ENCODE measurements at regions not wholly inside any gene's neighbourhood (a gene's known extent, or its start where the extent isn't known, plus 50 kb on each side); places are given as distances from the start of the nearest gene placed in this dataset.
"Not testable (repeated sequence)": the region's sequence is repeated elsewhere in the genome, so short reads cannot be mapped to it uniquely, and the experiment has no call there.

DNA sequence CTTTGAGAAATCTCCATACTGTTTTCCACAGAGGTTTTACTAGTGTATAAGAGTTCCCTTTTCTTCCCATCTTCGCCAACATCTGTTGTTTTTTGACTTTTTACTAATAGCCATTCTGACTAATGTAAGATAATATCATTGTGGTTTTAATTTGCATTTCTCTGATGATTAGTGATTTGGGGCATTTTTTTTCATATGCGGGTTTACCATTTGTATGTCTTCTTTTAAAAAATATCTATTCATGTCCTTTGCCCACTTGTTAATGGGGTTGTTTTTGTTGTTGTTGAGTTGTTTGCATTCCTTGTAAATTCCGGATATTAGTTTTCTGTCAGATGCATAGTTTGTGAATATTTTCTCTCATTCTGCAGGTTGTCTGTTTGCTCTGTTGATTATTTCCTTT, 167.1 kb downstream of the PRL start:
- DNase-seq, result no peak

DNA sequence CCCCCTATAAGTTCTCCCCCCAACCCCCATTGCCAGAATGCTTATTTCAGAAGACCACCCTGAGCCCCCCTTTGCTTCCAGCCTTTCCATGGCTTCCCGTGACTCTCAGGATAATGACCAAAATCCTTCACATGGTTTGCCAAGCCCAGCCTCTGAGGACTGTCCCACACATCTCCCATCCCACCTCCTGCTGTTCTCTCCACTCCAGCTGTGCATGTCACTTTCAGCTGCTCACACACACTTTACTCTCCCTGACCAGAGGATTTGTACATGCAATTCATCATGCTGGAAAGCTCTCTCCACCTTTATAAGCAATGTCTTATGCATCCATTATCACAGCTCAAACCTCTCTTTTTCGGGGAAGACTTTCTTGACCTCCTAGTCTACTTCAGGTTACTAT, 164.2 kb downstream of the PRL start:
- DNase-seq, result no peak

DNA sequence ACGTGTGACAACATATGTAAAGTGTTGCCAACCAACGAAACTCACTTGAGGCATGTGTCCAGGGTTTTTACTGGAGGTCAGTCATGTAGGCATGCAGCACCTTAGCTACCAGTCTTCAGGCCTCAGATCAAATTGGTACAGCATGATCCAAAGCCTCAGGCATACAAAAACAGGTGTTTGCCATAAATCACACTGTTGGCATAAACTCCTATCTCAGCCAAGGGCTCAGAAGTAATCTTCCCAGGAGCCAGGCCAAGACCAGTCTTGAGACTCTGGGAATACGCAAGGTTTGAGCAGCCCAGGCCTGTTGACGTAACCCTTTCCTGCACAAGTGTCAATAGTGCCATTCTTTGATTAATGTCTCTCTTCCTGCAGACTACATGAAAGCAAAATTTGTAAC, 163.5 kb downstream of the PRL start:
- no peak for DNase-seq

DNA sequence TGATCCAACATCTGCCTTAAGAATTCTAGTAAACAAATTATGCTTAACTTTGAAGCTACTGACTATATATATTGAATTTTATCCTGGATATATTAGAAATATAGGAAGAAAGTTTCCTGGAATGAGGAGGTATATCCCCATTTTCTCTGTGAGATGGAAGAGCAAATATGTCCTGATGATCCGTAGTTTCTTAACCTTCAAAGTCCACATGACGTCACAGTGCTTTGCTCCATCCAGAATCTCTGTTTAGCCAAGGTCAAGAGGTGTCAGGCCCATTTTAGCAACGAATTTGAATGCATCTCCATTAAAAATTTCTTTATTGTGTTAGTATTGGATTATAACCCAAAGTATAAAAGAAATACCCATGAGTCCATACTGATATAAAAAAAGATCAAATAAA, 162.5 kb downstream of the PRL start:
- no peak for DNase-seq

DNA sequence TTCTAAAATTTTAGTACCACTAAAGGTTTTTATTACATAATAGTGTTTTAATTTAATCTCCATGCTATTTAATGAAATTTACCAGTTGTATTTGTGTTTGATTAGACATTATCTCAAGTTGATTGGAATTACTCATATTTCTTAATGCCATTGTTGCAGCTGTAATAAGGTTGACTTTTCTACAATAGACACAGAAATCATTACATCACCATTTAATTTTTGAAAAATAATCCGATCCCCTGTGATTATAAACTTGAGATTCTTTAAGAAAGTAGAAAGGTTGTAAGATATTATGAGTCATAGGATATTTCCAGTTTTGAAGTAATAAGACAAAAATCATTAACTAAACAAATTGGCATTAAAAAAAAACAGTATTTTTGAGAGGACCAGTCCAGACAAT, 161.4 kb downstream of the PRL start:
- DNase-seq, result no peak

DNA sequence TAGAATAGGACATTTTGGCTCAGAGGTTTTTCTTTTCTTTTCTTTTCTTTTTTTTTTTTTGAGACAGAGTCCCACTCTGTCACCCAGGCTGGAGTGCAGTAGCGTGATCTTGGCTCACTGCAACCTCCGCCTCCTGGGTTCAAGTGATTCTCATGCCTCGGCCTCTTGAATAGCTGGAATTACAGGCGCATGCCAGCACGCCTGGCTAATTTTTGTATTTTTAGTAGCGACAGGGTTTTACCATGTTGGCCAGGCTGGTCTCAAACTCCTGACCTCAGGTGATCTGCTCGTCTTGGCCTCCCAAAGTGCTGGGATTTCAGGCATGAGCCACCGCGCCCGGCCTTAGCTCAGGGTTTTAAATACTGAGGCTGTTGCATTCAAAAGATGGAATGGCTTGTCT, 156.1 kb downstream of the PRL start:
- DNase-seq, result not testable (repeated sequence)

DNA sequence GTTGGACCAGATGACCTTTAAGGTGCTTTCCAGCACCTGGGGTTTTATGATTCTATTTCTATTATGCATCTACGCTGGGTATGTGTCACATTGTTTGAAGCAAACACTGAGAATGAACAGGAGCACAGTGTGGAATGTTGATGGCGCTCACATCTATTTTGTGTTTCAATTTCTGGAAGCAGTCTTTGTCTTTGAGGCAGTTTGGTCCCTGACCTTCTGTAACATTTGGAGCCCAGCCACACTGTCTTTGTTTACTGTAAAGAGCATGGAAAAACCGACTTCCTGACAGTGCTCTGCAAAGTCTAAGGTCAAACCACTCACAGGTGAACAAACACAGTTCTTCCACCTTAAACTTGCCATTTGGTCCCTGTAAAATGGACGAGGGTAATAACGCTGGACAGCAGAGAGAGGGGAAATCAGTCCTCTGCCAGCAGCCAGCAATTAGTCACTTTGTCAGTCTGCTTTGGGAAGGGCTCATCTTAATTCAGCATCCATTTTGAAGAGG, 155.5 kb downstream of the PRL start:
- no peak for DNase-seq

DNA sequence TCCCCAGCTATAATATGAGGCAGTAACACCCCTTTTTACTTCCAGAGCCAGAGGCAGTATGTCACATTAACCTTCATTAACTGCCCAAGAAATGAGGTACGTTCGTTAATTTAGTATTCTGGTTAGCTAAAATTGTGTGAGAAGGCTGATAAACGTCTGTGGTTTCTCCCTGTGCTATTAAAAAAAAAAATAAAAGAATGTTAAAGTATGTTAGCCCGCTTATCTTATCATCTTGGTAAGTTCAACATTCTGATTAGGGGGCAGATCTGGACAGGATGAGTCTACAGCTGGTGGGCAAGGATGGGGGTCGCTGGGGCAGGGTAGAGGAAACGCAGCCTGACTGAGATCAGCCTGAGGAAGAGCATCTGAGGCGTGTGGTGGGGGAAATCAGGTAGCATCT, 154.0 kb downstream of the PRL start:
- DNase-seq, result no peak

DNA sequence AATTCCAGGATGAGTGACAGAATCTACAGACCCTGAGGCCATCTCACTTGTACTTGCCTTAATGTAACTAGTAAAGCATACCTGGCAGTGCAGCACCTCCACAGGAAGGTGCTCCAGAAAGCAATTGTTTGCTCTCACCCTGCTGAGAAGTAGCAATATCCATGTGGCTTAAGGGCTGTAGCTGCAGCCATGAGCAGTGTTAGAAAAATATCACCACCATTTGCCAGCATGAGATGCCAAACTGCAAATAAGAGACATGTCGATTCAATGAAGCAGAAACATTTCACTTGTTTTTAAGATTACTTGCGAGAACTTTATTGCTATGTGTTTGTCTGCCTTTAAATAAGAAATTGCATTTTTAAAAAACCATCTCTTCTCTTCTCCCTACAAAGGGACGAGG, 151.5 kb downstream of the PRL start:
- no peak for DNase-seq

DNA sequence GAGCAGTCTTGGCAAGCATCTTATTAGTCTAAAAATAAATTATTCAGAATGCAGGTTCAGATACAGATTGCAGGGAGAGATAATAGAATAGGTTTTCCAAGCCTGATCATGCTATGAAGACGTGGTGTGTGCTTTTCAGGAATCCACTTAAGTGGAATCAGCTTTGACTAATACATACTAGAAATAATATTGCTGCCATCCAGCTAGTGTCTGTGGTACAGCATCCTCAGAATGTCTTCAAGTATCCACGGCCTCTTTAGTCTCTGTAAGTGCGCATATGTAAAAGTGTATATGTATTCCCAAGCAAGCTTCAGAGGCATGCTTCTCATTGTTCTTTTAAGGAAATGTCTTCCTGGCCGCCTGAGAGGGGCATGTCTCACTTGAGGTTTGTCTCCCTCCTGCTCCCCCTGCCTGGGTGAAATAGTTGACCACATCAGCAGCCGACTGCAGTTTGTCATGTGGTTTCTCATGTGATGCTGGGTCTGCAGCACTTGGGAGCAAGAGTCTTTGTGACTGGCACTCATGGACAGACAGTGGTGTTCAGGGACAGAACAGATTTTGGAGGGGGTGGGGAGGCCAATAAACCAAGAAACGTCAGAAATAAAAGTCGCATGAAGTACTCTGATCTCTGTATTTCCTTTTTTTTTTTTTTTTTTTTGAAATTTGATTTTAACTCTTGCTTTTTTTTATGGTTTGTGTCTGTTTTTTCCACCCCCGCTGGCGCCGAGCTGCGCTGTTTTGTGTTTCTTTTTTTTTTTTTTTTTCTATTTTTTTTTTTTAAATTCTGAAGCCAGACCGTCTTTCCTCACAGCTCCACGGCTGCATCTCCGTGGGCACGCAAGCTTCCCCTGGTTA, 150.8 kb downstream of the PRL start:
- DNase-seq, result no peak

DNA sequence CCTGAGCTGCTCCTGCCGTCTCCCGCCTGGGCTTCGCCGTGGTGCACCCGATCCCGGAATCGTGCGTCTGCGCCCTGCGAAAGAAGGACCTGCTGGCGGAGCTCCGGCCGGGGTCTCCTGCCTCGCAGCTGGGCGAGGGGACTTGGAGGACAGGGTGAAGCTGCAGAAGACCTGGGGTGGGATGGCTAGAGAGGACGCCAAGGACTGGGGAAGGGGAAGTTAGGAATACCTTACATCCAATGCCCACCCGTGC, 150.2 kb downstream of the PRL start:
- no peak for DNase-seq

DNA sequence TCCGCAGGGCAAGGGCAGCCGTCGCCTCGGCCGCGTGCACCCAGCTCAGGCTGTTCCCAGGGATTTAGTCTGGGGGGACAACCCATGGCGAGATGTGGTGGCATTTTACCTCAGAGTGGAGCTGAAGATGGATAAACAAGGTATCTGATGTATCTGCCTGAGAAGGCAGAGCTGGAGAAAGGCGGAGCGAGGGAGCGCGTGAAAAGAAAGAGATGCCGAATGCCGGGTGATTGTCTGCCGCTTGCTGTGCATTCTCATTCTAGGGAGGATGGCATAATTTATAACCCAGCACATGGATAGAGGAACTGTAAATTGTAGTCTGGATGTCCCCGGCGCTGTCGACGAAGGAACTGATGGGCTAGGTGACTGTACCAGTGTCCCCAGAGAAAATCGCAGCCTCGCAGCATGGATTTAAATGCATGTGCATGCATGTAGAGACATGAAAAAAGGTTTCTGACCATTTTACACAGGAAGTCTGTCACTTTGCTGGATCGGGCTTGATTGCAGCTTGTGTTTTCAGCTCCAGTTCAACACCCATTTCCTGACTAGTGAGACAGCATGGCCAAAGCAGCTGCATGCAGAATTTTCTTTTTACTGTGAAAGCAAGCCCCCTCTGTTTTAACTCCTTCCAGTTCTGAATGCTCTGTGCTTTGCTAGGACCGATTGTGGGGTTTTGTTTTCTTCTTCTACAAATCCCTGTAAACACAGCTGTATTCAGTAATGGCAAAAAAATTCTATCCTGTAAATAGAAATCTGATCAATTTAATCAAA, 149.7 kb downstream of the PRL start:
- no peak for DNase-seq

DNA sequence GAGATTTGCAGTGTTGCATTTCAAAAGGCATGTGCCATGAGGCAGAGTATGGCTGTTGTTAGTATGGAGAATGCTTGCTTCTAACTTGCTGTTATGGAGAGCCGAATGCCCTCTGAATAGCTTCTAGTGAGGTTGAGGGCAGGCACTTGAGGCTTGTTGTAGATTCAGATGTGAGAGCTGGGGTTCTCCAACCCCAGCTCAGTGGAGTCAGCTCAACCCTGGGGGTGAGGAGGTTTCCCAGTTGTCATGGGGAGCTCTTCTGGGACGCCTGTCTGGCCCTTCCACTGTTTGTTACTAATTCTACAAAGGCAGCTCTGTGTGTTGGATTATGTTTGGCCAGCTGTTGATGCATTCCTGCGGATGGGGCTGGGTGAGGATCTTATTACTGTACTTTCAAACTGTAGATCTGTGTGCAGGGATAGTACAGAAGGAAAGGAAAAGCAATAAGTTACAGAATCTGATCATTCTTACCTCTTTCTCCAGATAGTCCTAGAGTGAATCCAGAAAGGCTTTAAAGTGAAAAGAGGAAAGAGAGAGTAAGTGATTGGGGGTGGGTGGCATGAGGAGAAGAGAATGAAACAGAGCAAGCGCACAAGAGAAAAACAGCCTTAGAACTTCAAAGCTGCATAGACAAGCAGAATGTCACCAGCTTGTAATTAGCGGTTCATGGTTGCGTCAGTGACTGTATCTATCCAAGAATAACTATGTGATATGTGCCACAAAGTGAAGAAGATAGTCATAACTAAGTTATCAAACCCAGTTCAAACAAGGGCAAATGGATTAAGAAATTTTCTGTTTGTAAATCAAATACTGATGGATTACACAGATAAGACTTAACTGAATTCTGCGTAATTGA, 148.7 kb downstream of the PRL start:
- peak; percentile 30 for DNase-seq

DNA sequence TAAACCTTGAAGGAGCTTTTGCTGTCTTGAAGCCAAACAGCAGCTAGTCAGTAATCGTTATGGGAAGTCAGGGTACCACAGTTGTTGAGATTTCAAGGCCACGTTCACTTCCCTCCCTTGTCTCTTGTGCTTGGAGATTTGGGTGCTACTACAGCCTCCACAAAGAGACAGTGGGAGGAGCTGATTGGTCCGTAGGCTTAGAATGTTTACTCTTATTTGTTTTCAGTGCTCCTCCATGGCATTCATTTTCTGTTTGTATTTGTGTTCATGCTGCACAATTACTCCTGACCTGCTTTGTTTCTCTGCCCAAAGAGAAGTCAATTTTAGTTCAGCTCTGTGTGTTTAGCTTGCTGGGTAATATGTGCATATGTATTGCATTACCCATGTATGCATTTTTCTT, 147.7 kb downstream of the PRL start:
- DNase-seq, result no peak

DNA sequence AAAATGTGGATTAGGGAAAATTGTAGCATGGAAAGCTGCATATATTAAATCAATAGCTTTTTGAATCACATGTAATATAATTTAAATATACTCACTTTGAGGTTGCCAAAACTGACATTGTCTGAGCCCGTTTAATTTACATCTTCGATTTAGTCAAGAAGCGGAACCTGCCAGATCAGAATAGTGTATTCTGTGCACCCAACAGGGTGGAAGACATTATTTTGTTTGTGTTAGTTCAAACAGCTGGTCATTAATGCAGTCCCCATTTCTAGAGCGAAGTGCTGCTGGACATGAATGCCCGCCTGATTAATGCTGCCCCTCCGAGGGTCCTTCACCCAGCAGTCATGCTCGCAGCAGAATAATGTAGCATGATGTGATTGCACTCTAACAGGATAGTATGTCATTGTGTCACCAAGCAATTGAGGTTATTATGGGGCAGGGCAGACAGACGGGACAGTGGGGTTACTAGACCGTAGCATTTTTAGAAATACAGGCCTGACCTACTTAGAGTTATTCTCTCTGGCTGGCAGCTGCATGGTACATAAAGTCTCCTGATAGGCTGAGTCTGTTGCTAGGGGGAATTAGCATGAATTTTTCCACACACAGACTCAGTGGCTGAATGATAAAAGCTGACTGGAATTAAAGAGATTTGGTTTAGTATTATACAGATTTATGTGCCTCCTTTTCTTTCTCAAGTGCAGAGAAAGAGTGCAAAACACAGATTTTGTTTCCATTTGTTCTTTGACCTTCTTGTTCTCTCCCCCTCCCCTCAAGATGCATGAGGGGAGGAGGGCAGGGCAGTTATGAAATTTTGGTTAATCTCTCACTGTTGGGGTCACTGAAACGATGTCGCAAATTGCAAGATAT, 147.1 kb downstream of the PRL start:
- no peak for DNase-seq

DNA sequence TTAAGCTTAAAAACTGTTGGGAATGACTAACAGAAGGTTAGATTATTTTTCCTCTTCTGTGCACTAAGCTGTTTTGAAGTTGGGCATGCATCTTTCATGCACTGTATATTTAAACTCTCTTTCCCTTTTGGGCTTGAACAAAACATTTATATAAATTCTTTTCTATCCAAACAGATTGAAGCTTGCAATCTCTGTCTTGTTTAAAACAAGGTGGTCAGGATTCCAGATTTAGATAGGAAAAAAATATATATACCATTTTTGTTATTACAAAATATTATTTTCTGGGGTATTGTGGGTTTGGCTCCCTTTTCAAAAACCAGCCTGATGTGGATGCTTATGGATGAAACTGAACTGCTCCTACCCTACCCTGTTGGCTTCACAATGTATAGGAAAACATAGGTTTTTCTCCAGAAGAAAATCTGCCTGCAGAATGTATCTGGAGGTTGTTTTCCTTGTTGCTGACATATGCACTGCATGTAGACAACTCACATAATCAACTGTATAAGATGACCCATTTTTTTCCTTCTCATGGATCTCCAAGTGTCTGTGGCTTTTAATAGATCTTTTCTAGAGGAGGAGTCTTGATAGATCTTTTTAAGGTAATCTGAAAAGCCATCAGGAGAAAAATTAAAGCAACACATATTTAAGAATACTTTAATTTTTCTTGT, 146.3 kb downstream of the PRL start:
- no peak for DNase-seq

DNA sequence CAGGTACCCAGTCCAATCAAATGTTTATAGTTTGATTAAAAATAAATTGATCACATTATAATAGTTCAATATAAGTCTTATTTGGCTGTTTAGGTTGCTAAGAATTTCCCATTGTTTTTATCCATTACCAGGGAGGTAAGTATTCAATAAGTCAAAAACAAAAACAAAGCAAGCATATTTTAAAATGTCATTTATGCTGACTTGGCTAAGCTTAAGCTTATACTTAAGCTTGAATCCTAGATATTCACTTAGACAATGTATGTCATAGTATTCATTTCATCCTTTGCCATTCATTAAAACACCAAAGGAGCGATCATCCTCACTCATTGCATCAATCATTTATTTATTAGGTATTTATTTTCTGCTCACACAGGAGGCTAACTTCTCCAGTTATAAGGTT, 144.9 kb downstream of the PRL start:
- DNase-seq, result no peak

DNA sequence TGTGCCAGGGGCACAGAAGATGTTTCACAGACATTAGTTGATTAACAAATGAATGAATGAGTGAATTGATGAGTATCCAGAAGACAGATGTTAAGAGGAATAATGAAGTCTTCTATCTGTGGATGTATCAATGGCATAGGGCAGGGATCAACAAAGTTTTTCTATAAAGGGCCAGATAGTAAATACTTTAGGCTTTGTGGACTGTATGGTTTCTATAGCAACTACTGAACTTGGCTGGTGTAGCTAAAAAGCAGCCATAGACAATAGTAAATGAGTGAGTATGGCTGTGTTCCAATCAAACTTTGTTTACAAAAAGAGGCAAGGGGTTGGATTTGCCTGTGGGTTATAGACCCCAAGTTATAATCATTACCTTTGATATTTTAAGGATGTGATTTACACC, 144.0 kb downstream of the PRL start:
- no peak for DNase-seq

DNA sequence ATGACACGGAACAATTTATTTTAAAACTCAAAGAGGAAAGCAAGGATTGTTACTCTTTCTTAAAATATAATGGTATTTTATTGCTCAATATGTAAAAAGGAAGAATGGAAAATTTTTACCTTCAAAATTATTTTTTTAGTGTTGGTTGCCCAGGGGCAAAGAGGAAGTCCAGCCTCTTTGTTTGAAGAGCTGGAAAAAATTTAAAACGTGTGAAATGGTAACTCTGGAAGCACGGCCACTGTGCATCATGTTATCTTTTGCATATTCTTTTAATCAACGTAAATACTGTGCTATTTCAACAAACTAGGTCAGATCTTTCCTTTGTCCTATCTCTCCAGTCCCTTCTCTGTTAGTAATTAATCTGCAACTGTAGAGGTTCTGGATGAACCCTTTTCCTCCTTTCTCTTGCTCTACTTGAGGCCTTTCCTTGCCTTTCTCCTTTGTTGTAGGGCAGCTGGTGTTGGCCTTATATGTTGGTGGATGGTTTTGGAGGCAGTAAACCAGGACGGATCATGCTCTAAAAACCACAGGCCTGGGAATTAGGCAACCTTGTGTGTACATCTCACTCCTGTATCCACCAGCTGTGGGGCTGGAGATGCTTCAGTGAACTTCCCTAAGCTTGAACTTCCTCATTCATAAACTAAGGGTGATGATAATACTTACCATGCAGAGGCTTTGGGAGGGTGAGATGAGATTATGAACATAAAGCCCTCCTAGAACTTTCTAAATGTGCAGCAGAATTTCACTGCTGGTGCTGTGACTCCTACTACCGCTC, 143.3 kb downstream of the PRL start:
- DNase-seq, result no peak

DNA sequence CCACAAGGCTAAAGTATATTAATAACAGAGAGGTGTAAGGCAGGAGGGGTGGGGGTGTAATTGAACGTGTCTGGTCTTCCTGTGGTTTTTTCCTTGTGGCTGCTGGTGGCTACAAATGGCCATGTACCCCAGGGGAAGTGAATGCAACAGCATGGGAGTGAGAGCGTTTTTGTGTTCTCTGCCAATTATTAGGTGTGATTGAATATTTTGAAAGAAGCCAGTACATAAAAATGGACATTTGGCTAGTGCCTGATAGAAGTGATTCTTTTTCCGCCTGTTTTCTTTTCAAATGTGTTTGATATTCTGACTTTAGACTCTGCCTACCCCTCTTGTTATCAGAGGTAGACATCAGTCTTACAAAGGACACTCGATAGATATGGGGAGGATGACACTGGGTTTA, 141.3 kb downstream of the PRL start:
- DNase-seq, result no peak

DNA sequence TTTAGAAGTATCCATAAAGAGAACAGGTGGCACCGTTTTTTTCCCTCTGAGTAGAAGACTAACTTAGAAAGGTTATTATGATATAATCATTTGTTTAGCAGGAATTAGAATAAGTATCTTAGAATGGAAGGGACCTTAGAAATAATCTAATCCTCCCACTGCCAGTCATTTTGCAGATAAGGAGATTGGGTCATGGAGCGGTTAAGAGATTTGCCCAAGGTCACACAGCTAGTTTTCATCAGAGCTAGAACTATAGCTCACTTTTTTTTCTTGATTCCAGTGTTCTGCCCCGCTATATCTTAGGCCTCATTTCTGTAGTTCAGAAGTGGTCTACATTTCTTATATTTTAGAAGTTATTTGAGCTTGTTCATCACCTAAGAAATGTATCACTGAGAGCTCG, 139.6 kb downstream of the PRL start:
- no peak for DNase-seq

All from NCI-H2107 (cell line).